K562 (cell line): ENCODE measurements at regions not wholly inside any gene's neighbourhood (a gene's known extent, or its start where the extent isn't known, plus 50 kb on each side); places are given as distances from the start of the nearest gene placed in this dataset.

Experiments
- BRD9 ChIP-seq: fragments of 450-650 bp; IDR thresholded peaks from 2 replicates; pipeline ENCODE4 v1.6.1; 2018; ENCODE audit warnings: low read depth; ENCODE audit not compliant: partially characterized antibody
- CCNT2 ChIP-seq: IDR thresholded peaks from 2 replicates; pipeline ENCODE4 v1.6.1; 2011; ENCODE audit warnings: borderline replicate concordance, low read depth, mild to moderate bottlenecking, moderate library complexity, mixed read lengths, low read length; ENCODE audit not compliant: insufficient read length; ENCODE audit errors: extremely low read depth
- PBX2 ChIP-seq, 2 experiments: IDR thresholded peaks in 1 of 2; conservative IDR thresholded peaks in 1 of 2; 2 replicates each; pipeline ENCODE4 v1.6.1; 2016; ENCODE audit warnings: low read depth in 2 of 2, mild to moderate bottlenecking in 1 of 2, missing compliant biosample characterization in 1 of 2, missing genetic modification characterization in 1 of 2, moderate library complexity in 1 of 2
- SMARCE1 ChIP-seq: fragments of 450-650 bp; IDR thresholded peaks from 2 replicates; pipeline ENCODE4 v1.7.1; 2016; ENCODE audit warnings: mild to moderate bottlenecking
- TEAD4 ChIP-seq, 2 experiments: sonication (generic) in 1 of 2; formaldehyde crosslinking in 1 of 2; IDR thresholded peaks; 2 replicates each; pipeline versions ENCODE4 v1.6.1 to v1.8.0; 2012 to 2022; ENCODE audit warnings: borderline replicate concordance in 1 of 2, inconsistent platforms in 1 of 2, low read length in 1 of 2, mild to moderate bottlenecking in 1 of 2, missing genetic modification reagents in 1 of 2
- TFE3 ChIP-seq: fragments of 450-650 bp; formaldehyde crosslinking; IDR thresholded peaks from 2 replicates; pipeline ENCODE4 v1.4.0; 2020; ENCODE audit warnings: mild to moderate bottlenecking, mixed read lengths
- U2AF1 ChIP-seq: fragments of 200-400 bp; formaldehyde crosslinking; optimal IDR thresholded peaks from 2 replicates; pipeline ENCODE3; 2017; ENCODE audit warnings: mild to moderate bottlenecking, low read depth, low read length, moderate library complexity
- ZNF395 ChIP-seq: fragments of 200-800 bp; sonication (Bioruptor generic); IDR thresholded peaks from 2 replicates; pipeline ENCODE4 v1.6.1; 2017; ENCODE audit warnings: missing genetic modification characterization, missing compliant biosample characterization
- ZNF668 ChIP-seq: fragments of 250-450 bp; sonication (Bioruptor Pico); IDR thresholded peaks from 2 replicates; pipeline ENCODE4 v1.8.0; 2022; ENCODE audit warnings: mild to moderate bottlenecking, inconsistent platforms
- ZNF717 ChIP-seq: fragments of 250-450 bp; sonication (Bioruptor Pico); IDR thresholded peaks from 2 replicates; pipeline ENCODE4 v1.5.0; 2021

- TF ChIP-seq SMARCE1 (no peak), PBX2 (CRISPR knock-in tag; IDR thresholded peaks at IDR 0.05; ENCODE audit: low read depth) (no peak), PBX2 (tag; conservative IDR thresholded peaks at IDR 0.05; ENCODE audit: low read depth) (no peak), ZNF717 (CRISPR knock-in tag) (no peak), U2AF1 (no peak), ZNF668 (CRISPR knock-in tag) (no peak), CCNT2 (no peak), TEAD4 (IDR thresholded peaks at IDR 0.05; ENCODE audit: low read length) (no peak), TEAD4 (CRISPR knock-in tag; IDR thresholded peaks at IDR 0.05; ENCODE audit: borderline replicate concordance) (no peak), TFE3 (CRISPR knock-in tag) (no peak), ZNF395 (CRISPR knock-in tag) (no peak), BRD9 (no peak)
These were observed 96.0 kb upstream of the SIAH1 start (continued) for GRCh38 chr16:48481211-48481610.
